Posterior vena cava (tissue), 2 donors: ENCODE measurements at regions not wholly inside any gene's neighbourhood (a gene's known extent, or its start where the extent isn't known, plus 50 kb on each side); places are given as distances from the start of the nearest gene placed in this dataset.

Experiments used
- DNase-seq: peaks from one replicate; pipeline ENCODE4 v3.0.0-alpha.2; 2020; ENCODE audit warnings: low spot score
- intact Hi-C, 2 donors: fragments of 100-400 bp; cut with DNase I; formaldehyde crosslinking; loops; one replicate each; pipeline versions ENCODE4 v1.14.1 to v1.14.2; 2022 to 2023
- donor health status: DM: yes; HTN: yes; CAD: no.
- donor health status: DM: yes; HTN: yes; CAD: no.

GRCh38 chr11:134745456-134745855 is 333.4 kb upstream of the B3GAT1 start:
- DNase-seq, result no peak
- intact Hi-C loops, result no loop called here

GRCh38 chr11:134743820-134744195 is 331.8 kb upstream of the B3GAT1 start:
- intact Hi-C loops, result no loop called here
- no peak for DNase-seq

GRCh38 chr11:134742956-134743819 is 331.1 kb upstream of the B3GAT1 start:
- DNase-seq, result no peak
- intact Hi-C loops, result no loop called here

- DNase-seq, result no peak
- intact Hi-C loops, result no loop called here
Observed at GRCh38 chr11:134742224-134742612, 330.2 kb upstream of the B3GAT1 start.

GRCh38 chr11:134741453-134742223 is 329.6 kb upstream of the B3GAT1 start:
- no peak for DNase-seq
- intact Hi-C loops, result no loop called here

GRCh38 chr11:134740590-134741261 is 328.7 kb upstream of the B3GAT1 start:
- no peak for DNase-seq

GRCh38 chr11:134739136-134739535 is 327.1 kb upstream of the B3GAT1 start:
- no peak for DNase-seq
- intact Hi-C loops, result no loop called here

More at GRCh38 chr11:134740590-134741261, 328.7 kb upstream of the B3GAT1 start:
- intact Hi-C loops, result no loop called here

GRCh38 chr11:134738581-134738980 is 326.5 kb upstream of the B3GAT1 start:
- intact Hi-C loops, result no loop called here
- no peak for DNase-seq

GRCh38 chr11:134737563-134738510 is 325.8 kb upstream of the B3GAT1 start:
- intact Hi-C loops, result no loop called here
- DNase-seq, result no peak

- DNase-seq, result no peak
- intact Hi-C loops, result no loop called here
Observed at GRCh38 chr11:134736251-134736947, 324.4 kb upstream of the B3GAT1 start.

- DNase-seq, result no peak
- intact Hi-C loops, result no loop called here
Observed at GRCh38 chr11:134734894-134735293, 322.9 kb upstream of the B3GAT1 start.

GRCh38 chr11:134734141-134734845 is 322.3 kb upstream of the B3GAT1 start:
- intact Hi-C loops, result no loop called here
- no peak for DNase-seq

GRCh38 chr11:134733646-134734045 is 321.6 kb upstream of the B3GAT1 start:
- intact Hi-C loops, result no loop called here
- no peak for DNase-seq

GRCh38 chr11:134731213-134731961 is 319.3 kb upstream of the B3GAT1 start:
- DNase-seq, result no peak
- intact Hi-C loops, result no loop called here

GRCh38 chr11:134730561-134731212 is 318.6 kb upstream of the B3GAT1 start:
- intact Hi-C loops, result no loop called here
- no peak for DNase-seq

GRCh38 chr11:134730101-134730500 is 318.1 kb upstream of the B3GAT1 start:
- intact Hi-C loops, result no loop called here
- no peak for DNase-seq

- DNase-seq, result no peak
- intact Hi-C loops, result no loop called here
Observed at GRCh38 chr11:134728186-134728585, 316.1 kb upstream of the B3GAT1 start.
